OCI-LY7 (cell line): ENCODE measurements at regions not wholly inside any gene's neighbourhood (a gene's known extent, or its start where the extent isn't known, plus 50 kb on each side); places are given as distances from the start of the nearest gene placed in this dataset.

Experiments
- BruUV-seq: library from RNA; stranded (reverse); fragments of 400-500 nt; replicated peaks from 2 replicates; lab custom pipeline; 2021; lab: Mats Ljungman, UMichigan
- CTCF ChIA-PET: fragments of 300-600 bp; sonication (Branson Sonifier 250); formaldehyde crosslinking; loops from one replicate; lab custom pipeline; 2022; ENCODE audit warnings: antibody characterized with exemption; ENCODE audit not compliant: unreplicated experiment; lab: Charles Lee
- POLR2A ChIA-PET: fragments of 300-600 bp; sonication (Branson Sonifier 250); formaldehyde crosslinking; loops from one replicate; lab custom pipeline; 2022; ENCODE audit warnings: antibody characterized with exemption; lab: Charles Lee
- DNase-seq: peaks from one replicate; pipeline ENCODE4 v3.0.0-alpha.2; 2015; ENCODE audit warnings: low spot score
- H2AFZ ChIP-seq: fragments of 200-600 bp; sonication (generic), shearing (Covaris generic); 2 replicates; pipeline ENCODE4 v1.6.1; 2014; ENCODE audit warnings: mild to moderate bottlenecking, antibody characterized with exemption, low read length, moderate library complexity
- H3K27ac ChIP-seq: fragments of 200-600 bp; sonication (generic); 2 replicates; pipeline ENCODE4 v1.5.1; 2014; ENCODE audit warnings: mixed run types, low read depth, mild to moderate bottlenecking, moderate library complexity, low read length, inconsistent platforms; ENCODE audit not compliant: poor library complexity, severe bottlenecking
- H3K36me3 ChIP-seq: fragments of 200-600 bp; sonication (generic); 2 replicates; pipeline ENCODE4 v1.6.1; 2014; ENCODE audit warnings: mild to moderate bottlenecking, antibody characterized with exemption, low read length, moderate library complexity, mixed read lengths; ENCODE audit not compliant: insufficient read depth
- H3K4me1 ChIP-seq: fragments of 200-600 bp; sonication (generic); 2 replicates; pipeline ENCODE4 v1.5.1; 2014; ENCODE audit warnings: mild to moderate bottlenecking, low read length; ENCODE audit not compliant: insufficient read depth, poor library complexity, severe bottlenecking
- H3K4me2 ChIP-seq: fragments of 200-600 bp; sonication (generic); 2 replicates; pipeline ENCODE4 v1.6.1; 2014; ENCODE audit warnings: mild to moderate bottlenecking, low read length
- H3K4me3 ChIP-seq: fragments of 200-600 bp; sonication (generic); 2 replicates; pipeline ENCODE4 v1.5.1; 2014; ENCODE audit warnings: mild to moderate bottlenecking, low read depth, low read length; ENCODE audit not compliant: poor library complexity, severe bottlenecking
- H3K79me2 ChIP-seq: fragments of 200-600 bp; sonication (generic); 2 replicates; pipeline ENCODE4 v1.6.1; 2016; ENCODE audit warnings: low read depth, mild to moderate bottlenecking, low read length, moderate library complexity, mixed read lengths; ENCODE audit not compliant: insufficient read depth
- H3K9me2 ChIP-seq: fragments of 200-600 bp; sonication (generic); 2 replicates; pipeline ENCODE4 v1.6.1; 2016; ENCODE audit warnings: mild to moderate bottlenecking, low read length, mixed read lengths; ENCODE audit not compliant: insufficient read depth
- H3K9me3 ChIP-seq: fragments of 200-600 bp; sonication (generic); 2 replicates; pipeline ENCODE4 v1.6.1; 2014; ENCODE audit warnings: mild to moderate bottlenecking, mixed run types, low read length, mixed read lengths
- H4K20me1 ChIP-seq: fragments of 200-600 bp; sonication (generic); 2 replicates; pipeline ENCODE4 v1.6.1; 2014; ENCODE audit warnings: mild to moderate bottlenecking, antibody characterized with exemption, low read length, moderate library complexity, mixed read lengths; ENCODE audit not compliant: insufficient read depth
- EZH2phosphoT487 ChIP-seq: fragments of 200-600 bp; sonication (generic); IDR thresholded peaks from 2 replicates; pipeline ENCODE4 v1.6.1; 2018; ENCODE audit warnings: low read depth, borderline replicate concordance, mild to moderate bottlenecking, mixed run types, antibody characterized with exemption, low read length, moderate library complexity, mixed read lengths
- intact Hi-C: fragments of 100-400 bp; cut with micrococcal nuclease; formaldehyde crosslinking; loops from one replicate; pipeline ENCODE4 v1.10.0; 2022; ENCODE audit not compliant: unreplicated experiment
- TF ChIP-seq, protein P1 (sequence below): fragments of 200-600 bp; sonication (generic); conservative IDR thresholded peaks from 2 replicates; pipeline ENCODE4 v1.5.1; 2014; ENCODE audit warnings: mild to moderate bottlenecking, antibody characterized with exemption, low read length, moderate library complexity, mixed read lengths

DNA sequence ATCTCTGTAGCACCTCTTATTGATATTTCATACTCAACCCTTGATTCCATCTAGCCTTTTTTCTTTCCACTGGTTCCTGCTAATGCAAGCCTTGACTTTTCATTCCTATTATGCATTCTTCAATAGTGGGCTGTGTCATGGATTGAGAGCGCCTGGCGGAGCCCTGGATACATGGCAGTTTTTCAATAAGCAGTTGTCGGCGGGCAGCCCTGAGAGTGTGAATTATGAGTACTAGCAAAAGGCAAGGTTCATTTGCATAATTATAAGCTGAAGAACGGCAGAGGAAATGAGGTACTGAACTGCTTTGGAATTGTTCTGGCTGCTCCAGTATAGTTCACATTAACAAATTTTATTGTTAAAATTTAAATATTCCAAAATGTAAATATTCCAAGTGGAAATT lies 339.7 kb upstream of the VCX start:
- no peak for DNase-seq
- no peaks in the 10 kb centered on the region for H3K79me2 ChIP-seq
- H3K27ac ChIP-seq: no peak overlapping the region
- CTCF ChIA-PET: no interaction called here
- H3K36me3 ChIP-seq: no peaks in the 10 kb centered on the region
- no peaks in the 10 kb centered on the region for H3K9me2 ChIP-seq
- no peak for TF ChIP-seq EZH2phosphoT487
- TF ChIP-seq, protein P1, sequence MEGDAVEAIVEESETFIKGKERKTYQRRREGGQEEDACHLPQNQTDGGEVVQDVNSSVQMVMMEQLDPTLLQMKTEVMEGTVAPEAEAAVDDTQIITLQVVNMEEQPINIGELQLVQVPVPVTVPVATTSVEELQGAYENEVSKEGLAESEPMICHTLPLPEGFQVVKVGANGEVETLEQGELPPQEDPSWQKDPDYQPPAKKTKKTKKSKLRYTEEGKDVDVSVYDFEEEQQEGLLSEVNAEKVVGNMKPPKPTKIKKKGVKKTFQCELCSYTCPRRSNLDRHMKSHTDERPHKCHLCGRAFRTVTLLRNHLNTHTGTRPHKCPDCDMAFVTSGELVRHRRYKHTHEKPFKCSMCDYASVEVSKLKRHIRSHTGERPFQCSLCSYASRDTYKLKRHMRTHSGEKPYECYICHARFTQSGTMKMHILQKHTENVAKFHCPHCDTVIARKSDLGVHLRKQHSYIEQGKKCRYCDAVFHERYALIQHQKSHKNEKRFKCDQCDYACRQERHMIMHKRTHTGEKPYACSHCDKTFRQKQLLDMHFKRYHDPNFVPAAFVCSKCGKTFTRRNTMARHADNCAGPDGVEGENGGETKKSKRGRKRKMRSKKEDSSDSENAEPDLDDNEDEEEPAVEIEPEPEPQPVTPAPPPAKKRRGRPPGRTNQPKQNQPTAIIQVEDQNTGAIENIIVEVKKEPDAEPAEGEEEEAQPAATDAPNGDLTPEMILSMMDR: no peak
- POLR2A ChIA-PET: no interaction called here
- no peak overlapping the region for H2AFZ ChIP-seq
- no TSS peak for BruUV-seq
- H3K9me3 ChIP-seq: no peaks in the 10 kb centered on the region
- H4K20me1 ChIP-seq: no peaks in the 10 kb centered on the region
- no peaks in the 10 kb centered on the region for H3K4me1 ChIP-seq
- no peak overlapping the region for H3K4me2 ChIP-seq
- intact Hi-C loops: no loop called here
- H3K4me3 ChIP-seq: no peak overlapping the region

DNA sequence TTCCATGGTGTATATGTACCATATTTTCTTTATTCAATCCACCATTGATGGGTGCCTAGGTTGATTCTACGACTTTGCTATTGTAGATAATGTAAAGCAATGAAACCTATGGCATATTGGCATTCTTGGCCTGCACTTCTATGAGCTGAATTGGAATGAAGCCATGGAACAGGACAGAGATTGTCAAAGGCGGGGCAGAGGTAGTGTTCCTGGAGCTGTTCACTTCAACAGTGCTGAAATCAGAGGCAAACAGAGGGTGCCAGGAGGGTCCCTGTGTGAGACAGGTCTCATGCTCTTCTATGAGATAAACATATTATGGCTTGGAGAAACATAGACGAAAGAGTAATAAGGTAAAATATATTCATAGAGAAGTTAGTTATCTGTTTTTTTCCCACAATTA lies 342.6 kb upstream of the VCX start:
- BruUV-seq: no TSS peak

DNA sequence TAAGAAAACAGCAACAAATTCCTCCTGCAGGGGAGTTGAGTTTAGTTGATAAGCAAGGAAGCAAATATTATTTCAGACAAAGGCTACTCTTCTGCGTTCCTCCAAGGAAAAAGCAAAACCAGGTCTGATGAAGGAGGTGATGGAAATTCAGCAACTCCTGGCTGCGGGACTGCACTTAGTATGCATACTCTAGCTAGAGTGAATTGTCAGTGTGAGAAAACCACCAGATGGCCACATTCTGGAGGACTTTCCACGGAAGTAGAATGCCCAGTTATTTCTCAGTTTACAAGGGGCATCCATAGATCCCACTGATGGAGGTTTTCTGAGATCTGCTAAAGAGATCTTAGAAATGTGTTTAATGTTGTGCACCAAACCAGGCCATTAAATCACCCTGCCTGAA lies 338.6 kb upstream of the PUDP start:
- H3K9me2 ChIP-seq: no peaks in the 10 kb centered on the region
- no peak overlapping the region for H2AFZ ChIP-seq
- H3K4me1 ChIP-seq: no peaks in the 10 kb centered on the region
- H3K36me3 ChIP-seq: no peaks in the 10 kb centered on the region
- no peaks in the 10 kb centered on the region for H3K79me2 ChIP-seq
- no peak overlapping the region for H3K4me3 ChIP-seq
- H3K27ac ChIP-seq: no peak overlapping the region
- ChIA-PET POLR2A (no interaction called here), CTCF (no interaction called here)
- no peak for DNase-seq
- BruUV-seq: no TSS peak
- H3K4me2 ChIP-seq: no peak overlapping the region
- no peaks in the 10 kb centered on the region for H3K9me3 ChIP-seq
- TF ChIP-seq EZH2phosphoT487: no peak
- TF ChIP-seq, protein P1: no peak
- intact Hi-C loops: no loop called here
- no peaks in the 10 kb centered on the region for H4K20me1 ChIP-seq

More for the DNA sequence above, 342.6 kb upstream of the VCX start:
- no peak overlapping the region for H3K4me3 ChIP-seq
- ChIA-PET CTCF (no interaction called here), POLR2A (no interaction called here)
- H2AFZ ChIP-seq: no peak overlapping the region
- no peaks in the 10 kb centered on the region for H3K9me3 ChIP-seq
- DNase-seq: no peak
- TF ChIP-seq, protein P1: no peak
- no peak for TF ChIP-seq EZH2phosphoT487
- H3K4me2 ChIP-seq: no peak overlapping the region
- no peak overlapping the region for H3K27ac ChIP-seq
- intact Hi-C loops: no loop called here
- no peaks in the 10 kb centered on the region for H3K9me2 ChIP-seq
- H3K79me2 ChIP-seq: no peaks in the 10 kb centered on the region
- no peaks in the 10 kb centered on the region for H3K4me1 ChIP-seq
- H4K20me1 ChIP-seq: no peaks in the 10 kb centered on the region
- no peaks in the 10 kb centered on the region for H3K36me3 ChIP-seq
